RWPE1 (cell line): ENCODE measurements at regions not wholly inside any gene's neighbourhood (a gene's known extent, or its start where the extent isn't known, plus 50 kb on each side); places are given as distances from the start of the nearest gene placed in this dataset.
A peak's percentile ranks its signal among the peaks of the same experiment; 100 is the strongest.
"Not testable (repeated sequence)": the region's sequence is repeated elsewhere in the genome, so short reads cannot be mapped to it uniquely, and the experiment has no call there.

Experiments used
- CTCF ChIA-PET: fragments of 350-600 bp; sonication (Branson Sonifier 250); formaldehyde crosslinking; extraction: SDS; loops from one replicate; lab custom pipeline; 2021; lab: Yijun Ruan, JAX
- POLR2A ChIA-PET: fragments of 400-600 bp; formaldehyde crosslinking; extraction: SDS; loops from one replicate; lab custom pipeline; 2020; ENCODE audit warnings: antibody characterized with exemption; ENCODE audit not compliant: low non-redundant PET; lab: Yijun Ruan, JAX
- DNase-seq: peaks from one replicate; pipeline ENCODE4 v3.0.0; 2012; ENCODE audit warnings: low spot score
- H3K27ac ChIP-seq: fragments of 450-650 bp; 2 replicates; pipeline ENCODE4 v1.5.1; 2017
- TF ChIP-seq, protein P1 (sequence below): fragments of 450-650 bp; conservative IDR thresholded peaks from 2 replicates; pipeline ENCODE4 v1.5.1; 2017; ENCODE audit warnings: low read depth, mild to moderate bottlenecking

DNA sequence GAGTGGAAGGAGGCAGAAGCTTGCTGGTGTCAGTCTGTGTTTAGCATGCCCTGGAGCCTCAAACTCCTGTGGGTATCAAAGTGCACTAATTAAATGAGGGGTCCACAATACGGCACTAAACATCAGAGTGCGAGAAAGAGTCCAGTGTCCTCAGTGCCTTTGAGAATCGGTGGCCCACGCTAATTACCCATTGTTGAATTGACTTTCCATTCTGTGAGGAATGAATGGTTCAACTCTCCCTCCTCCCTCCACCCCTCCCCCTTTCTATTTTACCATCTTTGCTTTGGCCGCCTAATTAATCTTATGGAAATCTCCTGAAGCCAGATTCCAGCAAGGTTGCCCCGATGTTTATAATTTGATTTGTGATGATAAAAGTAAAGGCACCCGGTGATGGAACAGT lies 217.8 kb downstream of the TFEC start:
- no peak for DNase-seq
- no peak overlapping the region for H3K27ac ChIP-seq
- POLR2A ChIA-PET, result no interaction called here
- CTCF ChIA-PET, result no interaction called here
- TF ChIP-seq, protein P1, sequence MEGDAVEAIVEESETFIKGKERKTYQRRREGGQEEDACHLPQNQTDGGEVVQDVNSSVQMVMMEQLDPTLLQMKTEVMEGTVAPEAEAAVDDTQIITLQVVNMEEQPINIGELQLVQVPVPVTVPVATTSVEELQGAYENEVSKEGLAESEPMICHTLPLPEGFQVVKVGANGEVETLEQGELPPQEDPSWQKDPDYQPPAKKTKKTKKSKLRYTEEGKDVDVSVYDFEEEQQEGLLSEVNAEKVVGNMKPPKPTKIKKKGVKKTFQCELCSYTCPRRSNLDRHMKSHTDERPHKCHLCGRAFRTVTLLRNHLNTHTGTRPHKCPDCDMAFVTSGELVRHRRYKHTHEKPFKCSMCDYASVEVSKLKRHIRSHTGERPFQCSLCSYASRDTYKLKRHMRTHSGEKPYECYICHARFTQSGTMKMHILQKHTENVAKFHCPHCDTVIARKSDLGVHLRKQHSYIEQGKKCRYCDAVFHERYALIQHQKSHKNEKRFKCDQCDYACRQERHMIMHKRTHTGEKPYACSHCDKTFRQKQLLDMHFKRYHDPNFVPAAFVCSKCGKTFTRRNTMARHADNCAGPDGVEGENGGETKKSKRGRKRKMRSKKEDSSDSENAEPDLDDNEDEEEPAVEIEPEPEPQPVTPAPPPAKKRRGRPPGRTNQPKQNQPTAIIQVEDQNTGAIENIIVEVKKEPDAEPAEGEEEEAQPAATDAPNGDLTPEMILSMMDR, result no peak

DNA sequence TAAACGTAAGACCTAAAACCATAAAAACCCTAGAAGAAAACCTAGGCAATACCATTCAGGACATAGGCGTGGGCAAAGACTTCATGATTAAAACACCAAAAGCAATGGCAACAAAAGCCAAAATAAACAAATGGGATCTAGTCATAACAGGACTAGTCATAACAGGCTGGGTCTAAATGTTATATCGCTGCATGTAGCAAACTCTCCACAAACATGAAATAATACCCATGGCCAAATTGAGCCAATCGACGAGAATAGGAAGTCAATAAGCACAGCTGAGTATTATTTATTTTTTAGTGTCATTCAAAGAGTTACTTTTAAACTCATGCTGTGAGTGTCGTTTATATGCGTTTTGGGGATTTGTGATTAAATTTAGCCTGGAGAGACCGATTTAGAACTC lies 225.1 kb downstream of the TFEC start:
- ChIA-PET CTCF (no interaction called here), POLR2A (no interaction called here)
- no peak overlapping the region for H3K27ac ChIP-seq
- peak; percentile 4 for DNase-seq
- TF ChIP-seq, protein P1, result no peak

DNA sequence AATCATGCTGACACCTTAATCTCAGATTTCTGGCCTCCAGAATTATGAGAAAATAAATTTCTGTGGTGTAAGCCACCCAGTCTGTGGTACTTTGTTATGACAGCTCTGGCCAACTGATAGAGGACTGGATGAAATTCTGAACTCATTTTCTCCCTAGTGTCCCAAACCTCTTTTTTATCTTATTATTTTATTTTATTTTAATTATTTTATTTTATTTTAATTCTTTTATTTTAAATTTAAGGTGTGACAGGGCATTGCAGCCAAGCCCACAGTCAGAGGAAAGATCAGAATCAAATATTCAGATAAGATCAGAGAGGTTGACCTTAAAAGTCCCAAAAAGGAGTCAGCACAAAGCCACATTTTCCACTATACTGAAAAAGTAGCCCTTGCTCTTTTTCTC lies 228.1 kb downstream of the TFEC start:
- ChIA-PET POLR2A (no interaction called here), CTCF (no interaction called here)
- H3K27ac ChIP-seq, result no peak overlapping the region
- TF ChIP-seq, protein P1, result no peak
- no peak for DNase-seq

DNA sequence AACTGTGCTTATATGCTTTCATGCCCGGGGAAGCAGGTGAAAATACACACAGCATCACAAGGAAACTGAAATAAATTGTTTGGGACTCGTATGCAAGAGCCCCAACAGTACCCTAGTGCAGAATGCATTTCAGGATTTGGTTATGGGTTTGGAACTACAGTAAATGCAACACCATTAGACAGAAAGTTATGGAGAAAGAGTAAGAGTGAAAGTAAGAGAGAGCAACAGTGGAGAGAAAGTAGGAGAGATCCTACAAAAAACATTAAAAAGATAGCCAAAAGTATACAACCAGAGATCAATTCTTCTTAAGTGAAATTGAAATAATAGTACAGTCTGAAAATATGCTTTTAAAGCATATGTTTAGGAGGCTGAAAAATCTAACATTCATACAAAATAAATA lies 231.1 kb downstream of the TFEC start:
- no peak overlapping the region for H3K27ac ChIP-seq
- DNase-seq, result no peak
- TF ChIP-seq, protein P1, result no peak
- ChIA-PET POLR2A (no interaction called here), CTCF (interaction anchor here (0.6 kb wide), 1 partner anchor 23 kb away, joined by 3 read pairs; no protein-coding TSS in a partner anchor)

DNA sequence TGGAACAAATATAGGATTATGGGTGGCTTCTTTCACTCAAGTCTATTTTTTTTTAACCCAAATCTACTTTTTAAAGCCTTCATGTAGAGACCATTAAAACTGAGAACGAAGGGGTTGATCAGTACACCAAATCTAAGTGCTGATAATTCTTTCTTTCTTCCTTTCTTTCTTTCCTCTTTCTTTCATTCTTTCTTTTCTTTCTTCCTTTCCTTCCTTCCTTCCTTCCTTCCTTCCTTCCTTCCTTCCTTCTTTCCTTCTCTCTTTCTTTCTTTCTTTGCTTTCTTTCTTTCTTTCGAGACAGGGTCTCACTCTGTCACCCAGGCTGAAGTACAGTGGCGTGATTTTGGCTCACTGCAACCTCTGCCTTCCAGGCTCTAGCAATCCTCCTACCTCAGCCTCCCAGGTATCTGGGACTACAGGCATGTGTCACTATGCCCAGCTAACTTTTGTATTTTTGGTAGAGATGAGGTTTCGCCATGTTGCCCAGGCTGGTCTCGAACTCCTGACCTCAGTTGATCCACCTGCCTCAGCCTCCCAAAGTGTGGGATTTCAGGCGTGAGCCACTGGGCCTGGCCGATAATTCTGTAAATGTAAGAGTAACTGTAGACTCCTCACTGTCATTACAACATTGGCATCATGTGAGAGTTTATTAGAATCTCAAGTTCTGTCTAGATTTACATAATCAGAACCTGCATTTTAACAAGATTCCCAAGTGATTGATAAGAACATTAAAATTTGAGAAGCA lies 236.4 kb downstream of the TFEC start:
- H3K27ac ChIP-seq, result no peak overlapping the region
- ChIA-PET CTCF (no interaction called here), POLR2A (no interaction called here)
- TF ChIP-seq, protein P1, result no peak
- no peak for DNase-seq

DNA sequence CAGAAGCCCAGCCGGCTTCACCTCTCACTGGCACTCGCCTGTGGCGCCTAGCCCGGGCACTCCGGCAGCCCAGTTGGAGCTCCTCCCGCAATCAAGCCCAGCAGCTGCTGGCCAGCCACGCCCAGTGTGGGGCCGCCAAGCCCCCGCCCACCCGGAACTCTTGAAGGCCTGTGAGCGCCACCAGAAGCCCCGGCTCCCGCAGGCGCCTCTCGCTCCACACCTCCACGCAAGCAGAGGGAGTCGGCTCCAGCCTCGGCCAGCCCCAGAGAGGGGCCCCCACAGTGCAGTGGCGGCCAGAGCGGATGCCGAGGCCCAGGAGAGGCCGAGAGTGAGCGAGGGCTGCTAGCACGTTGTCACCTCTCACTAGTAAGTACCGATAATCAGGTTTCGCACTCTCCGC lies 240.7 kb downstream of the TFEC start:
- TF ChIP-seq, protein P1, result no peak
- no peak for DNase-seq
- no peak overlapping the region for H3K27ac ChIP-seq
- ChIA-PET CTCF (no interaction called here), POLR2A (no interaction called here)

DNA sequence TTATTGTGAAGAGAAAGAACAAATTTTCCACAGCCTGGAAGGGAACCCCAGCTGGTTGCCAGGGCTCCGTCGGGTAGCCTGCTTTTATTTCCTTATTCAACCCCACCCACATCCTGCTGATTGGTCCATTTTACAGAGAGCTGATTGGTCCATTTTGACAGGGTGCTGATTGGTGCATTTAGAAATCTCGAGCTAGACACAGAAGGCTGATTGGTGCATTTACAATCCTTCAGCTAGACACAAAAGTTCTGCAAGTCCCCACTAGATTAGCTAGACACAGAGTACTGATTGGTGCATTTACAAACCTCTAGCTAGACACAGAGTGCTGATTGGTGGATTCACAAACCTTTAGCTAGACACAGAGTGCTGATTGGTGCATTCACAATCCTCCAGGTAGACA lies 241.1 kb downstream of the TFEC start:
- POLR2A ChIA-PET, DNase-seq, H3K27ac ChIP-seq: not testable (repeated sequence)
- CTCF ChIA-PET, result interaction anchor here (0.7 kb wide), 1 partner anchor 31 kb away, joined by 6 read pairs; no protein-coding TSS in a partner anchor
